ENCODE measurements at regions not wholly inside any gene's neighbourhood (a gene's known extent, or its start where the extent isn't known, plus 50 kb on each side); places are given as distances from the start of the nearest gene placed in this dataset.
A peak's percentile ranks its signal among the peaks of the same experiment; 100 is the strongest.

DNA sequence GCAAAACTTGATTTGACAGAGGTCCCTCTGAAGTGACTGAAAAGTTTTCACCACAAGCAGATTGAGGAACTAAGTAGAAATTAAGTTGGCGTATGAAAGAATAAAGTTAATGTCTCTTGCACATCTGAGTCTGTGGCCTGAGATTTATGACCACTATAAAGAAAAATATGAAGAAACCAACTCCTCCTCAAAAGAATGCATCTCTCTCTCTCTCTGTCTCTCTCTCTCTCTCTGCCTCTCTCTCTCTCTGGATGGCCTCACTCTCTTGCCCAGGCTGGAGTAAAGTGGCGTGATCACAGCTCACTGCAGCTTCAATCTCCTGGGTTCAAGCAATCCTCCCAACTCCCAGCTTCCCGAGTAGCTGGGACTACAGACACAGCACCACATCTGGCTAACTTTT lies 55.2 kb downstream of the RPL22L1 start:
- CTCF ChIA-PET, result interaction anchor here (1.1 kb wide), 1 partner anchor 401 kb away, joined by 6 read pairs; no protein-coding TSS in a partner anchor
- POLR2A ChIA-PET, result no interaction called here
- TF ChIP-seq TARDBP (IDR thresholded peaks at IDR 0.05) (no peak), CTBP1 (IDR thresholded peaks at IDR 0.05; ENCODE audit: borderline replicate concordance) (no peak), L3MBTL2 (conservative IDR thresholded peaks at IDR 0.05) (no peak), BHLHE40 (IDR thresholded peaks at IDR 0.05; ENCODE audit: borderline replicate concordance) (no peak), SP1 (IDR thresholded peaks at IDR 0.05) (no peak), FOXK2 (IDR thresholded peaks at IDR 0.05) (no peak), LEF1 (IDR thresholded peaks at IDR 0.05; ENCODE audit: borderline replicate concordance) (no peak), NFRKB (IDR thresholded peaks at IDR 0.05) (no peak), FOXA1 (IDR thresholded peaks at IDR 0.05) (no peak), ZNF384 (IDR thresholded peaks at IDR 0.05) (no peak), ELF4 (IDR thresholded peaks at IDR 0.05) (no peak), ARNT (IDR thresholded peaks at IDR 0.05) (no peak), HDGF (IDR thresholded peaks at IDR 0.05; ENCODE audit: borderline replicate concordance) (no peak)
- TF ChIP-seq, protein P1, sequence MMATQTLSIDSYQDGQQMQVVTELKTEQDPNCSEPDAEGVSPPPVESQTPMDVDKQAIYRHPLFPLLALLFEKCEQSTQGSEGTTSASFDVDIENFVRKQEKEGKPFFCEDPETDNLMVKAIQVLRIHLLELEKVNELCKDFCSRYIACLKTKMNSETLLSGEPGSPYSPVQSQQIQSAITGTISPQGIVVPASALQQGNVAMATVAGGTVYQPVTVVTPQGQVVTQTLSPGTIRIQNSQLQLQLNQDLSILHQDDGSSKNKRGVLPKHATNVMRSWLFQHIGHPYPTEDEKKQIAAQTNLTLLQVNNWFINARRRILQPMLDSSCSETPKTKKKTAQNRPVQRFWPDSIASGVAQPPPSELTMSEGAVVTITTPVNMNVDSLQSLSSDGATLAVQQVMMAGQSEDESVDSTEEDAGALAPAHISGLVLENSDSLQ (IDR thresholded peaks at IDR 0.05), result no peak

DNA sequence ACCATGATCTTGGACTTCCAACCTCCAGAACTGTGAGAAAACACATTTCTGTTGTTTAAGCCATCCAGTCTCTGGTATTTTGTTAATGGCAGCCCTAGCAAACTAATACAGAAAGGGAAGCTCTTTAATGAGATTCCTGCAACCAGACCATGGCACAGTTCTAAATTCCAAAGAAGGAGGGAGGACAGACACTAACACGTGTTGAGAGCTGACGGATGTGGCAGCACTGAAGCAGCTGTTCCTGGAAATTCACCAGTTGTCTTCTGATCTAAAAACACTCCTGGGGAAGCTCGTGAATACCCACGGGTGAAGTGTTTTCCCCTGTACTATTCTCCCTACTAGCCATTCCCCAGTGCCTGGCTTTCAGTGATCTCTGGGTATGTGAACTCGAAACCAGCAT lies 56.7 kb downstream of the RPL22L1 start:
- POLR2A ChIA-PET, result no interaction called here
- CTCF ChIA-PET, result interaction anchor here (0.8 to 1.3 kb wide), 3 partner anchors 14 to 347 kb away, joined by 3 read pairs; no protein-coding TSS in a partner anchor
- TF ChIP-seq FOXA1 (IDR thresholded peaks at IDR 0.05) (no peak), CTBP1 (IDR thresholded peaks at IDR 0.05; ENCODE audit: borderline replicate concordance) (no peak), ZNF384 (IDR thresholded peaks at IDR 0.05) (no peak), ELF4 (IDR thresholded peaks at IDR 0.05) (no peak), NFRKB (IDR thresholded peaks at IDR 0.05) (no peak), FOXM1 (IDR thresholded peaks at IDR 0.05; ENCODE audit: borderline replicate concordance) (no peak), SP1 (IDR thresholded peaks at IDR 0.05) (no peak)
- TF ChIP-seq, protein P1 (IDR thresholded peaks at IDR 0.05), result no peak

More for the DNA sequence above, 55.2 kb downstream of the RPL22L1 start:
- no peak for DNase-seq (ENCODE audit: extremely low spot score)

DNA sequence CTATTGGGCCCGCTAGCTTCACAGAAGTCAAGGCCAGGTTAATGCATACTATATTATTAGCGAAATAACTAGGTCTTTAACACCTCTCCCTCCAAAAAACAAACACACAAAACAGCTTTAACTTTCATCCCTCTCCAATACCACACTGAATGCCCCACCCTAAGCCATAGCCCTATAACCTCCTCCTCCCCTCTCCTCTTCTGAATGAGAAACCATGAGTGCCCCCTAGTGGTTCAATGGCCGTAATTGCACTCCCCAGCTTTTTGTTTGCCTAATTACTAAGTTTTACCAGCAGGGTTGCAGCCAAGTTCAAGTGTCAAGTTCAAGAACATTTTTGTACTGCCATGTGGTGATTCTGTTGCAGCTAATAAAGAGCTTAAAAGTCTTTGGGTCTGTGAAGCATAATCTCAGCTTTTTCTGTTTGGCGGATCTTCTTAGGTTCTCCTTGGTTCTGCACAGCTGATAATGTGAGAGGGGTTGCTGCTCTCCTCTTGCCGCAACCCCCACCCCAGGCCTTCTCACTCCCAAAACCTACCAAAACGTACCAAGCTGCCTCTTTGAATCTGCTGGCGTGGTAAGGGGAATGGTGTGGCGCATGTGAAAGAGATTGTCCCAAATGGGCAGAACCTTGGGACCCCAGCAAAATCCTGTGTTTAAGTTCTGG lies 57.9 kb downstream of the RPL22L1 start:
- CTCF ChIA-PET, result interaction anchor here (0.5 to 1.9 kb wide), 16 partner anchors 8 to 535 kb away, joined by 3 to 8 read pairs (median 3); no protein-coding TSS in a partner anchor
- TF ChIP-seq, protein P1 (IDR thresholded peaks at IDR 0.05), result no peak
- TF ChIP-seq CTBP1 (IDR thresholded peaks at IDR 0.05; ENCODE audit: borderline replicate concordance), result 0 out of 2 replicates have a peak, but pooled peaks have one; percentile 33
- POLR2A ChIA-PET, result interaction anchor here (0.6 kb wide), 1 partner anchor 455 kb away, joined by 3 read pairs; the partner anchor contains the start of gene SKIL
- peak; percentile 76 for DNase-seq (ENCODE audit: extremely low spot score)

More for the DNA sequence above, 56.7 kb downstream of the RPL22L1 start:
- DNase-seq (ENCODE audit: extremely low spot score), result no peak

DNA sequence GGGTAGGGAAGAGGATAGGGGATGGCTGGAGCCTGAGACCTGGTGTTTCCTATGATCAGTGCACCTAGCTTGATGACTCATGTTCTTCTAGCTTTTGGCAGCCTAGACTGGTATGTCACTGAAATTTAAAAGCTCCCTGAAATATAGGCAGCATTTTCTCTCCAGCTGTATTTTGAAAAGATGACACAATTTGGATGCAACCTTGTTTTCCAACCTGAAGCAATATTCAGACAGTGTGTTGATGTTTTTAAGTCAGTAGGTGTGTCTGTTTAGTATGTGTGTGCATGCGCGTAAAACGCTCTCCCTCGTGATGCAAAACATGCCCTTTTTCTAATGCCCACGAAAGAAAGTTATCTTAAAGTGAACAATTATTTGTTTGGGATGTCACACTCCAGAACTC lies 58.5 kb downstream of the RPL22L1 start:
- CTCF ChIA-PET, result interaction anchor here (0.5 to 1.9 kb wide), 14 partner anchors 8 to 733 kb away, joined by 3 to 8 read pairs (median 4); no protein-coding TSS in a partner anchor
- POLR2A ChIA-PET, result interaction anchor here (0.6 kb wide), 1 partner anchor 454 kb away, joined by 3 read pairs; the partner anchor contains the start of gene SKIL
- DNase-seq (ENCODE audit: extremely low spot score), result no peak
- TF ChIP-seq ZNF384 (IDR thresholded peaks at IDR 0.05) (no peak), SUZ12 (IDR thresholded peaks at IDR 0.05) (no peak), CTBP1 (IDR thresholded peaks at IDR 0.05; ENCODE audit: borderline replicate concordance) (no peak), FOXA1 (IDR thresholded peaks at IDR 0.05) (no peak), ELF4 (IDR thresholded peaks at IDR 0.05) (no peak), HDGF (IDR thresholded peaks at IDR 0.05; ENCODE audit: borderline replicate concordance) (no peak), ARNT (IDR thresholded peaks at IDR 0.05) (no peak)
- TF ChIP-seq, protein P1 (IDR thresholded peaks at IDR 0.05), result no peak

DNA sequence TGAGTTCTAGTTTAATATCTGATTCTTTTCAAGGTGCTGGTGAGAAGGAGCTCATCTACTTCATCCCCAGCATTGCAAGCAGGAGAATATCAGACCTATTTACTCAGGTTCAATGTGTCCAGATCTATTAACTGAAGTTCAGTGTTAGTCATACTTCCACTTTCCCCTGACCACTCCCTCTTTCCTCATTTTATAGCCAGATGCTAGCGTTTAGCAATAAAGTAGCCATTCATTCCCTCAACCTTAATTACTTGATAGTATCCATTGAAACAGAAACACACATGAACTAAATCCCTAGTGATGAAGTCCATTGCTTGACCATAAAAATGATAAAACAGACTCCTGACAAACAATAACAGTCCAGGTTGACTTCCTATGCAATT lies 60.0 kb downstream of the RPL22L1 start:
- ChIA-PET CTCF (interaction anchor here (0.6 to 1.2 kb wide), 5 partner anchors 38 to 841 kb away, joined by 3 to 6 read pairs (median 4); no protein-coding TSS in a partner anchor), POLR2A (no interaction called here)
- DNase-seq (ENCODE audit: extremely low spot score), result no peak
- TF ChIP-seq SUZ12 (IDR thresholded peaks at IDR 0.05), result no peak
- no peak for TF ChIP-seq NFRKB (IDR thresholded peaks at IDR 0.05)
- no peak for TF ChIP-seq FOXA1 (IDR thresholded peaks at IDR 0.05)
- no peak for TF ChIP-seq BHLHE40 (IDR thresholded peaks at IDR 0.05; ENCODE audit: borderline replicate concordance)
- no peak for TF ChIP-seq TARDBP (IDR thresholded peaks at IDR 0.05)
- no peak for TF ChIP-seq LEF1 (IDR thresholded peaks at IDR 0.05; ENCODE audit: borderline replicate concordance)
- TF ChIP-seq FOXK2 (IDR thresholded peaks at IDR 0.05), result no peak

All from HEK293T (cell line).